ENCODE measurements at regions not wholly inside any gene's neighbourhood (a gene's known extent, or its start where the extent isn't known, plus 50 kb on each side); places are given as distances from the start of the nearest gene placed in this dataset.

- TF ChIP-seq UBTF (CRISPR knock-in tag; IDR thresholded peaks at IDR 0.05) (no peak), KDM6A (CRISPR knock-in tag; IDR thresholded peaks at IDR 0.05; ENCODE audit: low read depth) (no peak), SOX13 (IDR thresholded peaks at IDR 0.05) (no peak), SOX13 (CRISPR knock-in tag; conservative IDR thresholded peaks at IDR 0.05 in 1 of 2, IDR thresholded peaks at IDR 0.05 in 1 of 2) (no peak), ISX (CRISPR knock-in tag; conservative IDR thresholded peaks at IDR 0.05) (no peak), GLI4 (CRISPR knock-in tag; IDR thresholded peaks at IDR 0.05; ENCODE audit: borderline replicate concordance) (no peak), HMG20A (CRISPR knock-in tag; IDR thresholded peaks at IDR 0.05; ENCODE audit: borderline replicate concordance) (no peak), ZNF513 (CRISPR knock-in tag; conservative IDR thresholded peaks at IDR 0.05) (no peak)
These were observed 244.0 kb downstream of the ARL6IP6 start (continued) for GRCh38 chr2:152962446-152962845.

- TF ChIP-seq HOXA7 (CRISPR knock-in tag; IDR thresholded peaks at IDR 0.05) (no peak), BRCA1 (CRISPR knock-in tag; IDR thresholded peaks at IDR 0.05) (no peak), NR3C1 (CRISPR knock-in tag; IDR thresholded peaks at IDR 0.05) (no peak)
- BruUV-seq (replicated peaks), result no TSS peak
- in situ Hi-C loops (cut with HindIII; ENCODE audit: extremely low pct_ligation_motif_present, low pct_unique_long_range_greater_than_20kb), result no loop called here
- H3K4me3 ChIP-seq (replicated peaks in 1 of 3; ENCODE audit: insufficient read depth in 1 of 3, low read depth in 2 of 3, low read length in 3 of 3), result no peak overlapping the region
- 1% methylated on average over 4 of the region's 4 CpGs for WGBS (ENCODE audit: low lambda C conversion rate)
- DNase-seq (ENCODE audit: low spot score), result no peak
- H3K9ac ChIP-seq (ENCODE audit: insufficient read depth, low read depth, low read length), result no peak overlapping the region
- H3K27ac ChIP-seq (ENCODE audit: extremely low read length, insufficient read depth, low read length), result no peak overlapping the region
- H3K4me1 ChIP-seq (ENCODE audit: insufficient read depth, low read length), result no peaks in the 10 kb centered on the region
- H3K9me3 ChIP-seq (ENCODE audit: low read length), result no peaks in the 10 kb centered on the region; the same call in 1 of the 2 replicates
- H3K36me3 ChIP-seq (replicated peaks in 1 of 2; ENCODE audit: control insufficient read depth in 1 of 2, insufficient read depth in 2 of 2, low read length in 2 of 2), result no peaks in the 10 kb centered on the region
- H3K79me2 ChIP-seq (ENCODE audit: insufficient read depth, low read length), result no peaks in the 10 kb centered on the region
- no peak for ATAC-seq
- CTCF ChIA-PET (ENCODE audit: low intra/inter-chr PET ratio, low total read pairs), result no interaction called here
- no peak overlapping the region for H3K4me2 ChIP-seq (ENCODE audit: low read depth, low read length)
- H3K27me3 ChIP-seq (ENCODE audit: control insufficient read depth in 1 of 2, insufficient read depth in 2 of 2, low read length in 2 of 2), result no peaks in the 10 kb centered on the region
- POLR2A ChIA-PET, result no interaction called here
- H2AFZ ChIP-seq (ENCODE audit: low read length), result no peak overlapping the region
- no peaks in the 10 kb centered on the region for H4K20me1 ChIP-seq (ENCODE audit: insufficient read depth, low read length)
- intact Hi-C loops (cut with micrococcal nuclease; ENCODE audit: unreplicated experiment), result no loop called here
- no peak for FAIRE-seq
These were observed 242.9 kb downstream of the ARL6IP6 start for GRCh38 chr2:152961351-152961750.

Measured in HepG2 (cell line).